Upper lobe of left lung (tissue), 6 donors: ENCODE measurements at regions not wholly inside any gene's neighbourhood (a gene's known extent, or its start where the extent isn't known, plus 50 kb on each side); places are given as distances from the start of the nearest gene placed in this dataset.

Experiments
- ATAC-seq, 2 donors: fragments of 200-7000 bp; cut with Tn5 transposase; one replicate each; pipeline ENCODE4 v1.9.1; 2022; ENCODE audit warnings: mild to moderate bottlenecking in 2 of 2, moderate library complexity in 2 of 2; ENCODE audit not compliant: low FRiP score in 2 of 2
- DNase-seq, 2 donors: peaks; one replicate each; pipeline ENCODE4 v3.0.0-alpha.2; 2019 to 2020
- H3K27ac ChIP-seq, 4 donors: fragments of 200-600 bp; sonication (generic); one replicate each; pipeline ENCODE4 v1.5.1; 2016 to 2019
- H3K27me3 ChIP-seq, 4 donors: fragments of 200-600 bp; sonication (generic); one replicate each; pipeline ENCODE4 v1.5.1; 2017 to 2019
- H3K36me3 ChIP-seq, 4 donors: fragments of 200-600 bp; sonication (generic); one replicate each; pipeline ENCODE4 v1.5.1; 2016 to 2019
- H3K4me1 ChIP-seq, 4 donors: fragments of 200-600 bp; sonication (generic); one replicate each; pipeline ENCODE4 v1.5.1; 2018 to 2019
- H3K4me3 ChIP-seq, 4 donors: fragments of 200-600 bp; sonication (generic); one replicate each; pipeline ENCODE4 v1.5.1; 2017 to 2019; ENCODE audit warnings: mild to moderate bottlenecking in 2 of 4, moderate library complexity in 1 of 4
- H3K9me3 ChIP-seq, 4 donors: fragments of 200-600 bp; sonication (generic); one replicate each; pipeline ENCODE4 v1.5.1; 2018 to 2019
- CTCF ChIP-seq, 6 experiments: fragments of 450-650 bp in 4 of 6; fragments of 200-600 bp in 2 of 6; sonication (generic) in 2 of 6; IDR thresholded peaks; one replicate each; pipeline ENCODE4 v1.5.1; 2016 to 2019; ENCODE audit warnings: antibody characterized with exemption in 6 of 6
- EP300 ChIP-seq, 4 donors: sonication (generic); formaldehyde crosslinking; IDR thresholded peaks; one replicate each; pipeline ENCODE4 v1.5.1; 2017; ENCODE audit warnings: antibody characterized with exemption in 4 of 4, control low read depth in 2 of 4
- POLR2A ChIP-seq, 4 donors: fragments of 450-650 bp; IDR thresholded peaks; one replicate each; pipeline ENCODE4 v1.5.1; 2016 to 2017; ENCODE audit warnings: antibody characterized with exemption in 4 of 4, mild to moderate bottlenecking in 2 of 4
- POLR2AphosphoS5 ChIP-seq, 2 donors: sonication (generic); formaldehyde crosslinking; IDR thresholded peaks; one replicate each; pipeline ENCODE4 v1.5.1; 2017; ENCODE audit warnings: antibody characterized with exemption in 2 of 2
- WGBS, 2 donors: methylation state at CpG; one replicate each; pipeline ENCODE4 v1.1.5; 2017 to 2018; 5-methylcytosine and 5-hydroxymethylcytosine counted together
- donor health status: DM: no; HTN: no; CAD: no; lungs with moderate emphysema.
- donor health status: DM: no; HTN: yes; CAD: no; lungs with severe emphysema.

GRCh38 chr2:64769392-64770044, 115.8 kb upstream of the SERTAD2 start:
- Histone ChIP-seq H3K4me3 (no peak overlapping the region), H3K27ac (no peak overlapping the region), H3K9me3 (no peaks in the 10 kb centered on the region), H3K4me1 (peaks cover 13 to 16% (median 14%) of the 10 kb centered on the region in 4 donors), H3K27me3 (no peaks in the 10 kb centered on the region), H3K36me3 (no peaks in the 10 kb centered on the region)
- TF ChIP-seq CTCF (IDR thresholded peaks at IDR 0.05) (no peak), POLR2A (IDR thresholded peaks at IDR 0.05) (no peak), EP300 (IDR thresholded peaks at IDR 0.05) (no peak), POLR2AphosphoS5 (IDR thresholded peaks at IDR 0.05) (no peak)
- no peak for DNase-seq
- ATAC-seq: no peak
- WGBS, 2 donors: 65 to 70% methylated on average over 6 of the region's 6 CpGs

GRCh38 chr2:64770137-64770780, 116.5 kb upstream of the SERTAD2 start:
- H3K4me1 ChIP-seq: peaks cover 13 to 16% (median 14%) of the 10 kb centered on the region in 4 donors
- no peaks in the 10 kb centered on the region for H3K27me3 ChIP-seq
- TF ChIP-seq EP300 (IDR thresholded peaks at IDR 0.05): no peak
- no peak for TF ChIP-seq CTCF (IDR thresholded peaks at IDR 0.05)
- TF ChIP-seq POLR2A (IDR thresholded peaks at IDR 0.05): no peak
- TF ChIP-seq POLR2AphosphoS5 (IDR thresholded peaks at IDR 0.05): no peak
- H3K36me3 ChIP-seq: no peaks in the 10 kb centered on the region
- ATAC-seq (no peak), DNase-seq (no peak)
- no peak overlapping the region for H3K4me3 ChIP-seq
- H3K27ac ChIP-seq: no peak overlapping the region
- no peaks in the 10 kb centered on the region for H3K9me3 ChIP-seq
- 87 to 96% methylated on average over 2 of the region's 2 CpGs for WGBS, 2 donors

- no peaks in the 10 kb centered on the region for H3K27me3 ChIP-seq
- peak in 1 of 2 donors; percentile 43 for DNase-seq
- no peak overlapping the region for H3K27ac ChIP-seq
- H3K36me3 ChIP-seq: no peaks in the 10 kb centered on the region
- ATAC-seq: peak in 1 of 2 donors; percentile 48
- TF ChIP-seq POLR2AphosphoS5 (IDR thresholded peaks at IDR 0.05) (no peak), POLR2A (IDR thresholded peaks at IDR 0.05) (no peak), CTCF (IDR thresholded peaks at IDR 0.05) (no peak)
- H3K4me1 ChIP-seq: peaks cover 13 to 16% (median 14%) of the 10 kb centered on the region in 4 donors
- no peaks in the 10 kb centered on the region for H3K9me3 ChIP-seq
- H3K4me3 ChIP-seq: no peak overlapping the region
- 76 to 78% methylated on average over 5 of the region's 5 CpGs for whole genome bisulfite sequencing, 2 donors
These were observed 117.1 kb upstream of the SERTAD2 start for GRCh38 chr2:64770781-64771334.

GRCh38 chr2:64771737-64772136, 118.0 kb upstream of the SERTAD2 start:
- no peak overlapping the region for H3K27ac ChIP-seq
- 76 to 86% methylated on average over 1 of the region's 1 CpG for WGBS, 2 donors
- no peaks in the 10 kb centered on the region for H3K27me3 ChIP-seq
- no peaks in the 10 kb centered on the region for H3K36me3 ChIP-seq
- H3K4me3 ChIP-seq: no peak overlapping the region
- no peak for DNase-seq
- no peak for TF ChIP-seq POLR2AphosphoS5 (IDR thresholded peaks at IDR 0.05)
- no peak for TF ChIP-seq EP300 (IDR thresholded peaks at IDR 0.05)
- TF ChIP-seq CTCF (IDR thresholded peaks at IDR 0.05): no peak
- TF ChIP-seq POLR2A (IDR thresholded peaks at IDR 0.05): no peak
- peaks cover 7 to 13% (median 11%) of the 10 kb centered on the region in 4 donors for H3K4me1 ChIP-seq
- H3K9me3 ChIP-seq: no peaks in the 10 kb centered on the region
- no peak for ATAC-seq
